GM12878 (cell line): ENCODE measurements at regions not wholly inside any gene's neighbourhood (a gene's known extent, or its start where the extent isn't known, plus 50 kb on each side); places are given as distances from the start of the nearest gene placed in this dataset.

ENCODE experiments used
- ATAC-seq: fragments of 200-7000 bp; cut with Tn5 transposase; 3 replicates; pipeline ENCODE4 v1.9.1; 2020; ENCODE audit warnings: mild to moderate bottlenecking, moderate library complexity
- BruUV-seq: library from RNA; stranded (reverse); fragments of 400-500 nt; replicated peaks from 2 replicates; lab custom pipeline; 2021; lab: Mats Ljungman, UMichigan
- CTCF ChIA-PET: fragments of 300-600 bp; sonication (Branson Sonifier 250); formaldehyde crosslinking; extraction: SDS; loops from one replicate; lab custom pipeline; 2021; ENCODE audit warnings: inconsistent platforms; lab: Yijun Ruan, JAX
- POLR2A ChIA-PET: fragments of 350-600 bp; formaldehyde crosslinking; extraction: SDS; loops from one replicate; lab custom pipeline; 2021; ENCODE audit warnings: inconsistent platforms; lab: Charles Lee
- RAD21 ChIA-PET: fragments of 300-600 bp; sonication (Branson Sonifier 250); formaldehyde crosslinking; loops from one replicate; lab custom pipeline; 2023; ENCODE audit warnings: antibody characterized with exemption; ENCODE audit not compliant: unreplicated experiment; lab: Charles Lee
- SMC1A ChIA-PET: fragments of 300-600 bp; sonication (Branson Sonifier 250); formaldehyde crosslinking; loops from one replicate; lab custom pipeline; 2023; ENCODE audit not compliant: unreplicated experiment, uncharacterized antibody; lab: Charles Lee
- DNase-seq: peaks from one replicate; pipeline ENCODE4 v3.0.0-alpha.2; 2011; ENCODE audit warnings: low read depth, low spot score
- FAIRE-seq: peaks from 3 replicates; lab custom pipeline; 2011; peaks lifted over from hg19 to GRCh38; lab: Jason Lieb, UNC
- H2AFZ ChIP-seq: 2 replicates; pipeline ENCODE4 v1.6.0; 2011; ENCODE audit warnings: low read depth, low read length, control low read depth; ENCODE audit not compliant: control insufficient read depth
- H3K27ac ChIP-seq: 2 replicates; pipeline ENCODE4 v1.5.1; 2011; ENCODE audit warnings: control low read depth; ENCODE audit not compliant: control insufficient read depth, insufficient read depth
- H3K27me3 ChIP-seq, 2 experiments: replicated peaks in 1 of 2; 2 replicates each; pipeline versions ENCODE4 v1.6.0 to v1.6.1; 2011; ENCODE audit warnings: low read length in 1 of 2; ENCODE audit not compliant: control insufficient read depth in 2 of 2, insufficient read depth in 2 of 2
- H3K36me3 ChIP-seq, 2 experiments: 2 replicates each; pipeline ENCODE4 v1.5.1; 2011; ENCODE audit warnings: low read length in 1 of 2; ENCODE audit not compliant: control insufficient read depth in 2 of 2, insufficient read depth in 2 of 2
- H3K4me1 ChIP-seq: 2 replicates; pipeline ENCODE4 v1.6.1; 2011; ENCODE audit warnings: mild to moderate bottlenecking, low read length, moderate library complexity, mixed read lengths; ENCODE audit not compliant: control insufficient read depth, insufficient read depth
- H3K4me2 ChIP-seq: 2 replicates; pipeline ENCODE4 v1.6.0; 2011; ENCODE audit warnings: control low read depth; ENCODE audit not compliant: control insufficient read depth, insufficient read depth
- H3K4me3 ChIP-seq: fragments of 200-600 bp; sonication (generic); 2 replicates; pipeline ENCODE4 v1.5.1; 2016
- H3K79me2 ChIP-seq: 2 replicates; pipeline ENCODE4 v1.6.0; 2011; ENCODE audit warnings: low read length; ENCODE audit not compliant: control insufficient read depth, insufficient read depth
- H3K9ac ChIP-seq: 2 replicates; pipeline ENCODE4 v1.8.0; 2011; ENCODE audit warnings: low read length, control low read depth, mixed read lengths; ENCODE audit not compliant: control insufficient read depth, insufficient read depth
- H3K9me3 ChIP-seq: replicated peaks from 3 replicates; pipeline ENCODE4 v1.5.1; 2011; ENCODE audit warnings: mild to moderate bottlenecking, low read length; ENCODE audit not compliant: control insufficient read depth, insufficient read depth
- H4K20me1 ChIP-seq: 2 replicates; pipeline ENCODE4 v1.6.0; 2011; ENCODE audit not compliant: control insufficient read depth, insufficient read depth
- ATF7 ChIP-seq: fragments of 450-650 bp; IDR thresholded peaks from 2 replicates; pipeline ENCODE4 v1.6.1; 2016; ENCODE audit warnings: low read depth, mild to moderate bottlenecking
- ESRRA ChIP-seq: IDR thresholded peaks from 2 replicates; pipeline ENCODE4 v1.6.1; 2012; ENCODE audit warnings: mild to moderate bottlenecking, low read length, improper control_type of control experiment
- IKZF1 ChIP-seq: fragments of 450-650 bp; conservative IDR thresholded peaks from 2 replicates; pipeline ENCODE4 v1.6.1; 2017; ENCODE audit warnings: antibody characterized with exemption, mild to moderate bottlenecking
- IRF5 ChIP-seq: fragments of 450-650 bp; IDR thresholded peaks from 2 replicates; pipeline ENCODE4 v1.6.1; 2017; ENCODE audit warnings: borderline replicate concordance
- LARP7 ChIP-seq: fragments of 450-650 bp; IDR thresholded peaks from 2 replicates; pipeline ENCODE4 v1.6.1; 2017; ENCODE audit warnings: mild to moderate bottlenecking
- NBN ChIP-seq: fragments of 450-650 bp; IDR thresholded peaks from 2 replicates; pipeline ENCODE4 v1.6.1; 2016
- PAX5 ChIP-seq: IDR thresholded peaks from 2 replicates; pipeline ENCODE4 v1.6.1; 2011; ENCODE audit warnings: low read depth, low read length, borderline replicate concordance
- POU2F2 ChIP-seq: IDR thresholded peaks from 3 replicates; pipeline ENCODE4 v1.6.1; 2011; ENCODE audit warnings: low read depth, mild to moderate bottlenecking, low read length, borderline replicate concordance
- PRDM15 ChIP-seq: fragments of 450-650 bp; formaldehyde crosslinking; IDR thresholded peaks from 2 replicates; pipeline ENCODE4 v1.4.0; 2020; ENCODE audit warnings: mild to moderate bottlenecking, moderate library complexity
- RUNX3 ChIP-seq: IDR thresholded peaks from 2 replicates; pipeline ENCODE4 v1.6.1; 2012; ENCODE audit warnings: low read length, inconsistent platforms
- SRF ChIP-seq, 2 experiments: IDR thresholded peaks; 2 replicates each; pipeline ENCODE4 v1.6.1; 2011; ENCODE audit warnings: low read depth in 2 of 2, low read length in 2 of 2, mild to moderate bottlenecking in 1 of 2, moderate library complexity in 1 of 2
- ZBTB33 ChIP-seq: fragments of 450-650 bp; IDR thresholded peaks from 2 replicates; pipeline ENCODE4 v1.6.1; 2017; ENCODE audit warnings: mild to moderate bottlenecking
- ZNF274 ChIP-seq: IDR thresholded peaks from one replicate; pipeline ENCODE4 v1.8.0; 2011; ENCODE audit not compliant: insufficient read length, insufficient read depth
- WGBS: methylation state at CpG from one replicate; pipeline ENCODE4 v1.1.6; 2016; ENCODE audit warnings: low lambda C conversion rate; ENCODE audit not compliant: insufficient replicate concordance, insufficient coverage; ENCODE audit errors: missing lambda C conversion rate; 5-methylcytosine and 5-hydroxymethylcytosine counted together
- in situ Hi-C: fragments of 300-500 bp; cut with MboI; formaldehyde crosslinking; loops from 9 replicates; pipeline ENCODE4 v1.14.3; 2018; ENCODE audit warnings: mixed read lengths
- intact Hi-C: fragments of 100-400 bp; cut with micrococcal nuclease; formaldehyde crosslinking; loops from one replicate; pipeline ENCODE4 v1.14.2; 2022; ENCODE audit not compliant: unreplicated experiment

- ATAC-seq: no peak
- H3K9ac ChIP-seq: no peak overlapping the region
- ChIA-PET SMC1A (no interaction called here), CTCF (no interaction called here), RAD21 (no interaction called here), POLR2A (no interaction called here)
- H3K27me3 ChIP-seq: no peaks in the 10 kb centered on the region
- 18% methylated on average over 3 of the region's 3 CpGs for WGBS
- no peaks in the 10 kb centered on the region for H3K9me3 ChIP-seq
- TF ChIP-seq ESRRA: no peak
- no peak for TF ChIP-seq ZBTB33
- TF ChIP-seq RUNX3: no peak
- TF ChIP-seq IRF5: no peak
- no peak for TF ChIP-seq PRDM15 (CRISPR knock-in tag)
- no peak for TF ChIP-seq ZNF274
- no peak for TF ChIP-seq ATF7
- TF ChIP-seq POU2F2: no peak
- no peak for TF ChIP-seq PAX5
- TF ChIP-seq LARP7: no peak
- TF ChIP-seq NBN: no peak
- no peak for TF ChIP-seq IKZF1
- TF ChIP-seq SRF (IDR thresholded peaks at IDR 0.05; ENCODE audit: low read depth in 2 of 2, low read length in 2 of 2): no peak
- H3K4me1 ChIP-seq: no peaks in the 10 kb centered on the region
- intact Hi-C loops (no loop called here), in situ Hi-C loops (no loop called here)
- DNase-seq: no peak
- no peak overlapping the region for H3K4me2 ChIP-seq
- no peaks in the 10 kb centered on the region for H3K79me2 ChIP-seq
- BruUV-seq: no TSS peak
- H3K36me3 ChIP-seq: no peaks in the 10 kb centered on the region
- no peak overlapping the region for H2AFZ ChIP-seq
- no peak overlapping the region for H3K4me3 ChIP-seq
- FAIRE-seq: no peak
- no peak overlapping the region for H3K27ac ChIP-seq
- H4K20me1 ChIP-seq: no peaks in the 10 kb centered on the region
Measured at GRCh38 chr10:60564475-60564874, 174.8 kb upstream of the ANK3 start.
